ENCODE measurements at regions not wholly inside any gene's neighbourhood (a gene's known extent, or its start where the extent isn't known, plus 50 kb on each side); places are given as distances from the start of the nearest gene placed in this dataset.
A peak's percentile ranks its signal among the peaks of the same experiment; 100 is the strongest.

GRCh38 chr6:33945931-33946330, 142.1 kb upstream of the MLN start:
- no peaks in the 10 kb centered on the region; the same call in 1 of the 2 replicates for H3K27me3 ChIP-seq (ENCODE audit: control insufficient read depth, insufficient read depth, low read length)
- no peak for DNase-seq
- no peak overlapping the region for H3K4me3 ChIP-seq (ENCODE audit: insufficient read depth, low read depth, low read length)
- no peaks in the 10 kb centered on the region for H3K36me3 ChIP-seq (replicated peaks; ENCODE audit: control insufficient read depth, insufficient read depth, low read length)

- Histone ChIP-seq H3K27me3 (ENCODE audit: control insufficient read depth, insufficient read depth, low read length) (no peaks in the 10 kb centered on the region), H3K4me3 (ENCODE audit: insufficient read depth, low read depth, low read length) (no peak overlapping the region)
- peak; percentile 68 for DNase-seq
These were observed 141.0 kb upstream of the MLN start for GRCh38 chr6:33944686-33945411.

GRCh38 chr6:33936886-33937285, 133.1 kb upstream of the MLN start:
- H3K4me3 ChIP-seq (ENCODE audit: insufficient read depth, low read depth, low read length) = no peak overlapping the region
- no peaks in the 10 kb centered on the region for H3K36me3 ChIP-seq (replicated peaks; ENCODE audit: control insufficient read depth, insufficient read depth, low read length)
- no peaks in the 10 kb centered on the region for H3K27me3 ChIP-seq (ENCODE audit: control insufficient read depth, insufficient read depth, low read length)
- no peak for DNase-seq

More at GRCh38 chr6:33944686-33945411, 141.0 kb upstream of the MLN start:
- H3K36me3 ChIP-seq (replicated peaks; ENCODE audit: control insufficient read depth, insufficient read depth, low read length) = no peaks in the 10 kb centered on the region

- no peak overlapping the region for H3K4me3 ChIP-seq (ENCODE audit: insufficient read depth, low read depth, low read length)
- DNase-seq = peak; percentile 79
These were observed 131.8 kb upstream of the MLN start for GRCh38 chr6:33935439-33936080.

GRCh38 chr6:33934731-33935270, 131.0 kb upstream of the MLN start:
- Histone ChIP-seq H3K4me3 (ENCODE audit: insufficient read depth, low read depth, low read length) (no peak overlapping the region), H3K36me3 (replicated peaks; ENCODE audit: control insufficient read depth, insufficient read depth, low read length) (no peaks in the 10 kb centered on the region), H3K27me3 (ENCODE audit: control insufficient read depth, insufficient read depth, low read length) (no peaks in the 10 kb centered on the region)
- DNase-seq = peak; percentile 30

More at GRCh38 chr6:33935439-33936080, 131.8 kb upstream of the MLN start:
- Histone ChIP-seq H3K36me3 (replicated peaks; ENCODE audit: control insufficient read depth, insufficient read depth, low read length) (no peaks in the 10 kb centered on the region), H3K27me3 (ENCODE audit: control insufficient read depth, insufficient read depth, low read length) (no peaks in the 10 kb centered on the region)

- Histone ChIP-seq H3K4me3 (ENCODE audit: insufficient read depth, low read depth, low read length) (no peak overlapping the region), H3K36me3 (replicated peaks; ENCODE audit: control insufficient read depth, insufficient read depth, low read length) (no peaks in the 10 kb centered on the region), H3K27me3 (ENCODE audit: control insufficient read depth, insufficient read depth, low read length) (no peaks in the 10 kb centered on the region)
- DNase-seq = no peak
These were observed 129.3 kb upstream of the MLN start for GRCh38 chr6:33933101-33933500.

GRCh38 chr6:33931799-33932198, 128.0 kb upstream of the MLN start:
- Histone ChIP-seq H3K27me3 (ENCODE audit: control insufficient read depth, insufficient read depth, low read length) (no peaks in the 10 kb centered on the region), H3K36me3 (replicated peaks; ENCODE audit: control insufficient read depth, insufficient read depth, low read length) (no peaks in the 10 kb centered on the region), H3K4me3 (ENCODE audit: insufficient read depth, low read depth, low read length) (no peak overlapping the region)
- DNase-seq = no peak

- Histone ChIP-seq H3K27me3 (ENCODE audit: control insufficient read depth, insufficient read depth, low read length) (no peaks in the 10 kb centered on the region), H3K36me3 (replicated peaks; ENCODE audit: control insufficient read depth, insufficient read depth, low read length) (no peaks in the 10 kb centered on the region), H3K4me3 (ENCODE audit: insufficient read depth, low read depth, low read length) (no peak overlapping the region)
- DNase-seq = no peak
These were observed 125.9 kb upstream of the MLN start for GRCh38 chr6:33929575-33930288.

GRCh38 chr6:33927616-33928015, 123.8 kb upstream of the MLN start:
- no peak for DNase-seq
- no peaks in the 10 kb centered on the region for H3K27me3 ChIP-seq (ENCODE audit: control insufficient read depth, insufficient read depth, low read length)

GRCh38 chr6:33927112-33927511, 123.3 kb upstream of the MLN start:
- Histone ChIP-seq H3K27me3 (ENCODE audit: control insufficient read depth, insufficient read depth, low read length) (no peaks in the 10 kb centered on the region), H3K36me3 (replicated peaks; ENCODE audit: control insufficient read depth, insufficient read depth, low read length) (no peaks in the 10 kb centered on the region), H3K4me3 (ENCODE audit: insufficient read depth, low read depth, low read length) (no peak overlapping the region)
- peak; percentile 69 for DNase-seq

More at GRCh38 chr6:33927616-33928015, 123.8 kb upstream of the MLN start:
- no peak overlapping the region for H3K4me3 ChIP-seq (ENCODE audit: insufficient read depth, low read depth, low read length)
- H3K36me3 ChIP-seq (replicated peaks; ENCODE audit: control insufficient read depth, insufficient read depth, low read length) = no peaks in the 10 kb centered on the region

GRCh38 chr6:33926451-33926850, 122.6 kb upstream of the MLN start:
- H3K27me3 ChIP-seq (ENCODE audit: control insufficient read depth, insufficient read depth, low read length) = no peaks in the 10 kb centered on the region
- DNase-seq = peak; percentile 99
- H3K4me3 ChIP-seq (ENCODE audit: insufficient read depth, low read depth, low read length) = no peak overlapping the region
- H3K36me3 ChIP-seq (replicated peaks; ENCODE audit: control insufficient read depth, insufficient read depth, low read length) = no peaks in the 10 kb centered on the region

GRCh38 chr6:33925936-33926335, 122.1 kb upstream of the MLN start:
- Histone ChIP-seq H3K4me3 (ENCODE audit: insufficient read depth, low read depth, low read length) (no peak overlapping the region), H3K36me3 (replicated peaks; ENCODE audit: control insufficient read depth, insufficient read depth, low read length) (no peaks in the 10 kb centered on the region), H3K27me3 (ENCODE audit: control insufficient read depth, insufficient read depth, low read length) (no peaks in the 10 kb centered on the region)
- no peak for DNase-seq

GRCh38 chr6:33925210-33925609, 121.4 kb upstream of the MLN start:
- Histone ChIP-seq H3K27me3 (ENCODE audit: control insufficient read depth, insufficient read depth, low read length) (no peaks in the 10 kb centered on the region), H3K36me3 (replicated peaks; ENCODE audit: control insufficient read depth, insufficient read depth, low read length) (no peaks in the 10 kb centered on the region), H3K4me3 (ENCODE audit: insufficient read depth, low read depth, low read length) (no peak overlapping the region)
- DNase-seq = no peak

GRCh38 chr6:33924681-33925080, 120.9 kb upstream of the MLN start:
- no peaks in the 10 kb centered on the region for H3K36me3 ChIP-seq (replicated peaks; ENCODE audit: control insufficient read depth, insufficient read depth, low read length)
- no peak for DNase-seq
- no peak overlapping the region for H3K4me3 ChIP-seq (ENCODE audit: insufficient read depth, low read depth, low read length)
- H3K27me3 ChIP-seq (ENCODE audit: control insufficient read depth, insufficient read depth, low read length) = no peaks in the 10 kb centered on the region

Data from H7 (cell line).